ENCODE measurements at regions not wholly inside any gene's neighbourhood (a gene's known extent, or its start where the extent isn't known, plus 50 kb on each side); places are given as distances from the start of the nearest gene placed in this dataset.

- Histone ChIP-seq H3K79me1 (ENCODE audit: insufficient read depth, low read depth, low read length, poor library complexity, severe bottlenecking) (no peaks in the 10 kb centered on the region), H4K91ac (ENCODE audit: insufficient read length, low read depth, low read length) (no peak overlapping the region), H3K4ac (ENCODE audit: low read depth, low read length) (no peak overlapping the region), H3T11ph (ENCODE audit: low read length) (no peak overlapping the region), H4K20me1 (ENCODE audit: control insufficient read depth, insufficient read depth, insufficient read length) (no peaks in the 10 kb centered on the region), H3K27me3 (ENCODE audit: insufficient read depth, low read length) (no peaks in the 10 kb centered on the region), H3K4me2 (ENCODE audit: insufficient read depth, insufficient read length, low read length) (no peak overlapping the region), H3K23me2 (ENCODE audit: insufficient read length, low read depth, low read length, poor library complexity, severe bottlenecking) (no peaks in the 10 kb centered on the region), H3K14ac (ENCODE audit: insufficient read depth, low read length) (no peak overlapping the region), H3K4me1 (ENCODE audit: insufficient read depth, low read length) (peaks cover 4% of the 10 kb centered on the region; the same call in 1 of the 2 replicates), H3K23ac (ENCODE audit: insufficient read length, low read depth, low read length) (no peak overlapping the region), H2AFZ (ENCODE audit: low read length) (no peak overlapping the region), H4K5ac (ENCODE audit: insufficient read length, low read depth, low read length) (no peak overlapping the region), H3K18ac (ENCODE audit: insufficient read length, low read depth, low read length) (no peak overlapping the region), H3K56ac (ENCODE audit: insufficient read length, low read depth, low read length) (no peak overlapping the region), H2BK5ac (ENCODE audit: insufficient read length, low read length) (no peak overlapping the region), H3K9me3 (ENCODE audit: control insufficient read depth, low read depth, low read length) (no peaks in the 10 kb centered on the region), H3K9ac (ENCODE audit: extremely low read depth, insufficient read length, low read length) (no peak overlapping the region), H3K79me2 (ENCODE audit: insufficient read depth, low read length) (no peaks in the 10 kb centered on the region), H2BK12ac (ENCODE audit: insufficient read length, low read depth, low read length) (no peak overlapping the region), H2BK20ac (ENCODE audit: low read depth, low read length, poor library complexity, severe bottlenecking) (no peak overlapping the region), H3K27ac (ENCODE audit: insufficient read length, low read depth, low read length) (no peak overlapping the region), H2BK15ac (ENCODE audit: low read depth, low read length) (no peak overlapping the region), H2AK5ac (ENCODE audit: insufficient read length, low read length) (no peak overlapping the region), H2BK120ac (ENCODE audit: low read depth, low read length, poor library complexity, severe bottlenecking) (no peak overlapping the region), H4K8ac (replicated peaks; ENCODE audit: insufficient read length, low read depth, low read length) (no peak overlapping the region)
- TF ChIP-seq, protein P1, sequence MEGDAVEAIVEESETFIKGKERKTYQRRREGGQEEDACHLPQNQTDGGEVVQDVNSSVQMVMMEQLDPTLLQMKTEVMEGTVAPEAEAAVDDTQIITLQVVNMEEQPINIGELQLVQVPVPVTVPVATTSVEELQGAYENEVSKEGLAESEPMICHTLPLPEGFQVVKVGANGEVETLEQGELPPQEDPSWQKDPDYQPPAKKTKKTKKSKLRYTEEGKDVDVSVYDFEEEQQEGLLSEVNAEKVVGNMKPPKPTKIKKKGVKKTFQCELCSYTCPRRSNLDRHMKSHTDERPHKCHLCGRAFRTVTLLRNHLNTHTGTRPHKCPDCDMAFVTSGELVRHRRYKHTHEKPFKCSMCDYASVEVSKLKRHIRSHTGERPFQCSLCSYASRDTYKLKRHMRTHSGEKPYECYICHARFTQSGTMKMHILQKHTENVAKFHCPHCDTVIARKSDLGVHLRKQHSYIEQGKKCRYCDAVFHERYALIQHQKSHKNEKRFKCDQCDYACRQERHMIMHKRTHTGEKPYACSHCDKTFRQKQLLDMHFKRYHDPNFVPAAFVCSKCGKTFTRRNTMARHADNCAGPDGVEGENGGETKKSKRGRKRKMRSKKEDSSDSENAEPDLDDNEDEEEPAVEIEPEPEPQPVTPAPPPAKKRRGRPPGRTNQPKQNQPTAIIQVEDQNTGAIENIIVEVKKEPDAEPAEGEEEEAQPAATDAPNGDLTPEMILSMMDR (conservative IDR thresholded peaks at IDR 0.05) = no peak
- Mint-ChIP-seq H3K4me3 (no peak overlapping the region), H3K9me3 (no peaks in the 10 kb centered on the region), H3K27me3 (ENCODE audit: low read depth) (peaks cover 3% of the 10 kb centered on the region), H3K27ac (no peak overlapping the region), H3K4me1 (peaks cover 20 to 23% of the 10 kb centered on the region in 2 experiments), H3K36me3 (ENCODE audit: insufficient read depth in 1 of 3, low read depth in 3 of 3) (no peaks in the 10 kb centered on the region)
- WGBS (ENCODE audit: extremely low coverage, insufficient read length, low lambda C conversion rate) = no CpG with 5 or more reads among the region's 2 CpGs
- no peak for DNase-seq
Observed at GRCh38 chr11:45563171-45563570, 102.3 kb downstream of the CHST1 start.

Measured in H9 (cell line).